Inferior parietal cortex (tissue), 1 donor: ENCODE measurements at regions not wholly inside any gene's neighbourhood (a gene's known extent, or its start where the extent isn't known, plus 50 kb on each side); places are given as distances from the start of the nearest gene placed in this dataset.
"Not testable (repeated sequence)": the region's sequence is repeated elsewhere in the genome, so short reads cannot be mapped to it uniquely, and the experiment has no call there.

Experiments used
- DNase-seq: peaks from one replicate; pipeline ENCODE4 v3.0.0-alpha.2; 2016; ENCODE audit errors: extremely low spot score

GRCh38 chr5:131107128-131107527 lies 57.9 kb downstream of the HINT1 start:
- DNase-seq, result no peak

- DNase-seq, result no peak
These were observed 60.8 kb downstream of the HINT1 start for GRCh38 chr5:131104169-131104808.

DNA sequence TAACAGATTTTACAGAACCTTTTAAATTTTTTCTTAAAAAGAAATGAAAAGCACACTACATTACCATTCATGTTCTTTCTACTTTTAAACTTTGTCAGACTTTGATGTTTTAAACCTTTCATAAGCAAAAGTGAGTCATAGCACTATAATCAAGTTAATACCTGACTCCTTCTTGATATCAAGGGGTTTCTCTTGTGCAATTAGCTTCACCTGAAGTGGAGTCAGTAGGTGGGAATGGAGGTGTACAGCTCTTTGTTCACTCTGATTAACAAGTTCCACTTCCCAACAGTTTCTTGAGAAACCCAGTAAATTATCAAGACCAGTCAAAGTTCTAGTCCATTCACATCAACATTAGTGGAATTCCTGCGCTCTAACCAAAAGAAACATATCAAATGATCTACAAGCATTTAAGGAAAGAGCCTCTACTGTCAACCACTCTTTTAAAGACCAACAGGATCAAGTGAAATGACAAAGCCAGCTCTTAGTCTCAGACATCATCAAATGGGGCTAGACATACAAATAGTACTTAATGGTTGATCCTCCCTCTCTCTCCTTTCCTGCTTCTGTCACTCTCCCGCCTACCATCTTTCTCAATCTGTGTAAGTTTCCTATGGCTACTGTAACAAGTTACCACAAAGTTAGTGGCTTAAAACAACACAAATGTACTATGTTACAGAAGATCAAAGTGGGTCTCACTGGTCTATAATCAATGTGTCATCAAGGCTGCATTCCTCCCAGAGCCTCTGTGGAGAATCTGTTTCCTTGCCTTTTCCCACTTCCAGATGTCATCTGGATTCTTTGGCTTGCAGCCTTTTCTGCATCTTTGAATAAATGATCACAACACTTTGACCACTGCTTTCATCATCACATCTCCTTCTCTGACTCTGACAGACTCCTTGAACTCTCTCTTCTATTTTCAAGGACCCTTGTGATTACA lies 68.0 kb downstream of the HINT1 start:
- no peak for DNase-seq

DNA sequence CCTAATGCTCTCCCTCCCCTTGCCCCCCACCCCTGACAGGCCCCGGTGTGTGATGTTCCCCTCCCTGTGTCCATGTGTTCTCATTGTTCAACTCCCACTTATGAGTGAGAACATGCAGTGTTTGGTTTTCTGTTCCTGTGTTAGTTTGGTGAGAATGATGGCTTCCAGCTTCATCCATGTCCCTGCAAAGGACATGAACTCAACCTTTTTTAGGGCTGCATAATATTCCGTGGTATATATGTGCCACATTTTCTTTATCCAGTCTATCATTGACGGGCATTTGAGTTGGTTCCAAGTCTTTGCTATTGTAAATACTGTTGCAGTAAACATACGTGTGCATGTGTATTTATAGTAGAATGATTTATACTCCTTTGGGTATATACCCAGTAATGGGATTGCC lies 69.5 kb downstream of the HINT1 start:
- not testable (repeated sequence) for DNase-seq

DNA sequence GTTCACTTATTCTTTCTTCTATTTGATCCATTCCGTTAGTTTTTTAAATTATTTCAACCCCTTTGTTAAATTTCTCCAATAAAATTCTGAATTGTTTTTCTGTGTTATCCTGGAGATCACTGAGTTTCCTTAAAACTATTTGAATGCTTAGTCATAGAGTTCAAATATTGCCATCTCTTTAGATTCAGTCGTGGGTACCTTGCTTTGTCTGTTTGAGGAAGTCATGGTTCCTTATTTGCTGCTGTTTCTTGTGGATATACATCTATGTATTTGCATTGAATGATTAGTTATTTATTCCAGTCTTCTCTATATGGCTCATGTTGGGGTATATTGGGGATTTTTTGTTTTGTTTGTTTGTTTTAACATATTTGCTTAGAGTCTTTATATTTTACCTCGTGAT lies 80.6 kb downstream of the HINT1 start:
- no peak for DNase-seq

- DNase-seq, result no peak
These were observed 83.1 kb downstream of the HINT1 start for GRCh38 chr5:131081913-131082488.

GRCh38 chr5:131081374-131081773 lies 83.7 kb downstream of the HINT1 start:
- DNase-seq, result no peak

GRCh38 chr5:131079232-131079631 lies 85.8 kb downstream of the HINT1 start:
- no peak for DNase-seq

- peak; percentile 79 for DNase-seq
These were observed 96.0 kb downstream of the HINT1 start for GRCh38 chr5:131068893-131069643.

DNA sequence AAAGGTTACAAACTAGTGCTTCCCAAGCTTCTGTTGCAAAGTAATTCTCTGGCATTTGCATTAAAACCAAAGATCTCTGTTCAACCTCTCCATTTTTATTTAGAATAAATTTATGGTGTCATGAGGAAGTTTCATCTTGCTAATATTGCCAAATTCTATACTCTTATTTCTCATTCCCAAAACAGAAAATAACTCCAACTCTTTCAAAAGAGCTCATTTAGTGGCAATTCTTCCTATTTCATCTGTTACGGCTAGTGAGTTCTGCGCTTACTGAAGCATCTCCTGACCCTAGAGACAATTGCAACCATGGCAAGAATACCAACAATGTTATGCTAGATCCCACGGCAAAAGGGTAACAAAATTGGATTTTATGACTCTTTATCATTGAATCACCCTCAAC lies 97.0 kb downstream of the HINT1 start:
- no peak for DNase-seq

DNA sequence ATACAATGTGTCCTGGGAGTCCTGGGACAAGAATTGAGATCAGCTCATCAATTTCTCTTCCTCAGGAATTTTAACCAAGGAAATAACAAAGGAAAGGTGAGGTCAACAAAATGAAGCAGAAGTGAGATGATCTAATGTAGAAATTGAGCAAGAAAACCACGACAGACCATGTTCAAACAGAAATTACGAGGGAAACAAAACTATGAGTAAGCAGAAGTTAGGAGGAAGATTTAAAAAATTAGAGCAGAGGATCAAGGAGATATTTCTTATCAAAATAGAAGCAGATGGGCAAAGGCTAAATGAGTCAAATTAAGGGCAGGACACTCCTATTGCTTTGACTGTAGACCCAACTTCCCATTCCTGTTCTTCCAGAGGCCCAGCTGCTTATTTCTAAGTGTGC lies 97.4 kb downstream of the HINT1 start:
- no peak for DNase-seq

DNA sequence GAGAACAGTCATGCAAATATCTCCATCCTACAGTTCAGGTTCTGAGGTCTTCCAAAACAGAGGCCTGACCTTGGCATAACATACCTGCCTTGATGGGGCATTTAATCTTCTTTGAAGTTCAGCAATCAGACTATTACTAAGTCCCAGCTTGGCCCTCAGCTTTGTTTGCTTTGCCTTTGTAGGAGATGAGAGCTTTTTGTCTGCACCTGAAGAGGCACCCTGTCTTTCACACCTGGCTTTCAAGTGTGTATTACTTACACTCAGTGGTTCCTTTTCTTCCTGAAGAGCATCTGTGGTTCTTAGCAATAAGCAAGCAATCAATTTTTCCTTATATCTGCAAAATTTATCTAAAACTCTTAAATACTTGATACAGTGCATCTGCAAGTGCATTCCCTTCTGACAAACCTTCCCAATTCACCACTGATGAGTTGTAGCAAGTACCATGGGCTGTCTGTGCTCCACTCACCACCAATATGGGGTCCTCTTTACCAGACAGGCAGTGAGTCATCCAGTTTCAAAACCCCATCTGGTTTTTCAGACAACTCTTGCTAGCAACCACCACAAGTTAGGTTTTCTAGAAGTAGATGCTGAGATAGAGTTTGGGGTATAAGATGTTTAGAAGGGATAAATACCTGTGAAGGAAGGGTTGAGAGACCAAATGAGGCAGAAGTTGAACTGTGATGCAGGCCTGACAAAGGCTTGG lies 100.2 kb downstream of the HINT1 start:
- DNase-seq, result no peak

GRCh38 chr5:131042021-131042789 lies 122.9 kb downstream of the HINT1 start:
- DNase-seq, result no peak

DNA sequence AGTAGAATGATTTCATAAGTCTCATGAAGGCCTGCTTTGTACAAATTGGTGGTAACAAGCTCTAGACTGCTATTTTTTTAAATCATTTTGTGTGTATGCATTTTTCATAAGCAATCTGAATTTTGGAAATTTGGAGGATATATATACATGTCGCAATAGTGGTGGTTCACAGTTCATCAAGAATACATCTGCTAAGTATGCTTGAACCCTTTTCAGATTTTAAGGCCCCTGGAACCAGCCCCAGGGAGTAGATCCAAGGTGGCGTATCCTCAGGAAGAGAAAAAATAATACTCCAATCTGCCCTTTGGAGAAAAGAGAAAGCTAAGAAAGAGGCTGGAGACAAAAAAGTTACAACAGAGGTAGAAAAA lies 141.6 kb downstream of the HINT1 start:
- DNase-seq, result no peak

- no peak for DNase-seq
These were observed 142.1 kb downstream of the HINT1 start for GRCh38 chr5:131022811-131023497.

- no peak for DNase-seq
These were observed 143.4 kb downstream of the HINT1 start for GRCh38 chr5:131021646-131022045.

- no peak for DNase-seq
These were observed 145.3 kb downstream of the HINT1 start for GRCh38 chr5:131019601-131020315.

DNA sequence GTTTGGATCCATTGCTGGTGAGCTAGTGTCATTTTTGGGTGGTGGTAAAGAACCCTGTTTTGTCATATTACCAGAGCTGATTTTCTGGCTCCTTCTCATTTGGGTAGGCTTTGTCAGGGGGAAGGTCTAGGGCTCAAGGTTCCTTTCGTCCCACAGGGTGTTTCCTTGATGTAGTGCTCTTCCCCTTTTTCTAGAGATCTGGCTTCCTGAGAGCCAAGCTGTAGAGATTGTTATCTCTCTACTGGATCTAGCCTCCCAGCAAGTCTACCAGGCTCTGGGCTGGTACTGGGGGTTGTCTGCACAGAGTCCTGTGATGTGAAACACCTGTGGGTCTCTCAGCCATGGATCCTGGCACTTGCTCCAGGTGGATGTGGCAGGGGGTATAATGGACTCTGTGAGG lies 145.9 kb downstream of the HINT1 start:
- no peak for DNase-seq

DNA sequence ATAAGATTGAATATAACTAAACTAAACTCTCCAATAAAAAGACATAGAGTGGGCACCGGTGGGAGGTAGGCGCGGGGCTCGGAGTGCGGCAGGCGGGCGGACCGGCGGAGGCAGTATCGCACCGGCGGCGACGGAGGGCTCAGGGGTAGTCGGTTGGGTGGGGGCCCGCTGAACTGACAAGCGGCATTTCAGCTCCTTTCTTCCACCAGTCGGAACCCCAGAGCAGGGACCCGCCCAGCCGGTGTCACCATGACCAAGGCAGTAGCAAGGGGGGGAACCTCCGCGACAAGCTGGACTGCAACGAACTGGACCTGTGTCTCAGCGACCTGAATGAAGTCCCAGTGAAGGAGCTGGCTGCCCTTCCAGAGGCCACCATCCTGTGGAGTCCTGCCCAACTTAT lies 156.7 kb downstream of the HINT1 start:
- no peak for DNase-seq
